HG03521 (cell line): ENCODE measurements at regions not wholly inside any gene's neighbourhood (a gene's known extent, or its start where the extent isn't known, plus 50 kb on each side); places are given as distances from the start of the nearest gene placed in this dataset.
"Not testable (repeated sequence)": the region's sequence is repeated elsewhere in the genome, so short reads cannot be mapped to it uniquely, and the experiment has no call there.

Experiments
- ATAC-seq: cut with Tn5 transposase; IDR thresholded peaks from one replicate; pipeline ENCODE4 v1.9.1; 2021; ENCODE audit warnings: mild to moderate bottlenecking, moderate library complexity; ENCODE audit not compliant: unreplicated experiment

DNA sequence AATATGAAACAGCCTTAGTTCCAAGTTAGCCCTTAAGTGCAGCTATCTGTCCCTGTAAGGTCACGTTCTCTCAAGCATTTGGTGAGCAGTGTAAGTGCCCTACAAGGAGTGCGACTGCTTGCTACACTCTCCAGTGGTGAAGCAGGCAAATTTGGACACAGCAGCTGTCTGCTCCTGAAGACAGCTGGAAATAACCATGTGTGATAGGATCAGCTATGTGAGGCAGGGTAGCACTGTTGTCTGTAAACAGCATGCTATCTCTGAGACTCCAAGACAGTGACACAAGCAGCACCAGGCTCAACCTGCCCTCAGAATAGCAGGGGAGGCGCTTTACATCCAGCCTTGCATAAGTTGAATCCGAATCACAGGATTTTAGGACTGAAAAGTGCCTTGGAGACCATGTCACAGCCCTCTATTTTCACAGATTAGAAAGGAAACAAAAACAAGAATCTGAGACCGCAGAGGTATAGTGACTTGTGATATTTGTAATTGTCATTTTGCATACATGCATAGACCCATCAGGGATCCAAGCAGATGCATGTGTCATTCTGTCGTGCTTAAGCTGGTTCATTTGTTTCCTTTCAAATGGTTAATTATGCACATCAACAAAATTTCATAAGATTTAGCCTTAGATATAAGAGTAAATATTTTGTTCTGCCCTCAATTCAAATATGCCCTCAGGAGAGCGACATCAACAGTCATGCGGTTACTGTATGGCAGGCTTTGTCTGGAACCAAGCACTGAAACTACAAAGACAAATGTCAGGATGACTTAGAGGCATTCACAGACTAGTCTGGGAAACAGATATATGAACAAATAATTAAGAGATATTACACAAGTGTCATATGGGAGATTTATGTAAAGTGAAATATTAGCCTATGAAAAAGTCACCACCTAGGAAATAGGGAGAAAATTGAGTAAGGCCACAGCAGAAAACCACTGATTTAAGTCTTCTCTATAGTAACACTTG lies 134.9 kb upstream of the NRIP1 start:
- no peak for ATAC-seq

DNA sequence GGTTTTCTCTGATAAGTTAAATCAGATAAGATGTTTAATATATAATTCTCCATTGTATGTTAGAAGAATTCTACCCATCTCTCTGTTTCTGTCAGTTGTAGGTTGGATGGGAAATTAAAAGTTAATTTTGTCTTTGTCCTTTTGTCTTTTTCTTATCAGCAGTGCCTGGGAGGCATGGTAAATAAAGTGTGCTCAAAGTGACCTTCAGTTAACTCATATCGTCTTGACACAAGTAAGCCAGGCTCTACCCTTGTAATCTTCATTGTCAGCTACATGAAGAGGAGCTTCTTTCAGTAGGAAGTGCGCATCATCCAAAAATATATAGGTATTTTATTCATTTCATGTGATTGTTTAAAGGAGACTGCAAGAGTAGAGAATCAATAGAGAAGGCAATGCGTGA lies 138.9 kb upstream of the NRIP1 start:
- no peak for ATAC-seq

DNA sequence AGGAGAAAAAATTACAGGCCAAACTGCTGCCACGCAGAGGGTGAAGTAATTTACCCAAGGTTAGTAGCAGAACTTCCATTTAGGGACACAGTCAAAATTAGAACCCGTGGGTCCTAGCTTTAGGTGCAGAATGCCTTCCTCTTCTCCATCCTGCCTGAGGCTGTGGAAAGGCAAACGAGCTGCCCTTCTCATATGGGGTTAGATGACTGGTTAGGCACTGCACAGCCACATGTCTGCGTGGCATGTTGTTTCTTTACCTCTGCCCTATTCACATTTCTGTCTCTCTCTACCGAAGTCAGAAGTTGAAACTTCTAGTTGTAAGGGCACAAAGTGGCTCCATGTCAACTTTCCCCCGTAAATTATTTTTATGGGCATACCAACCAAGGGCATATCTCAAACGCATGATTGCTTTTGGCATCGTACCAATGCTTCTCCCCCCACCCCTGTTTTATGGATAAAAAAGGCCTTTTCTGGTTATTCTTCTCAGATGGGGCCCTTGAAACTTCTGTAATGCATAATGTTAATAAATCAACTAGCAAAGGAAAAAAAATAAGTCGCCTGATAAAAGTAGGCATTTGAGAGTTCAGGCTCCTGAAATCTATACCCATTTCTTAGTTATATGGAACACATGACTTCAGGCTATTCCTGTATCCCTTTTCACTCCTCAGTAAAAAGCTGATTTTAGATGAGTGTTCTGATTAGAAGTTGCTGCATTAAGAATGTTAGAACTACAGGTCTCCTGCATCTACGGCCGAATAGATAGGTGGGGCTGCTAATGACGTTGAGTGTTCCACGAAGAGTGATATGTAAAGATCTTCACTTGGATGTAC lies 139.6 kb upstream of the NRIP1 start:
- ATAC-seq, result no peak

DNA sequence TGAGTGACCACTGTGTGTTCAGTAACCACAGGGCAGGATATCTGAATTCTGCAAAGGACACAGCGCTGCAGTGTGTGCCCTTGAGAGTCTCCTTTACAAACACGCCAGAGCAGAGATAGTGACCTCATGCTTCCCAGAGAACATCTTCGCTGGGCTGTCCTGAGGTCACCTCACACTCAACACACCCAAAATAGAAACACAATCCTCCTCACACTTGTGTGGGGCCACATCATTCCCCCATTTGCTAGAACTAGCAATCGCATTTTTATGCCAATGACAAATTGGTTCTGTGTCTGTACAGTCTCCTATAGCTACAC lies 140.1 kb upstream of the NRIP1 start:
- ATAC-seq, result no peak

DNA sequence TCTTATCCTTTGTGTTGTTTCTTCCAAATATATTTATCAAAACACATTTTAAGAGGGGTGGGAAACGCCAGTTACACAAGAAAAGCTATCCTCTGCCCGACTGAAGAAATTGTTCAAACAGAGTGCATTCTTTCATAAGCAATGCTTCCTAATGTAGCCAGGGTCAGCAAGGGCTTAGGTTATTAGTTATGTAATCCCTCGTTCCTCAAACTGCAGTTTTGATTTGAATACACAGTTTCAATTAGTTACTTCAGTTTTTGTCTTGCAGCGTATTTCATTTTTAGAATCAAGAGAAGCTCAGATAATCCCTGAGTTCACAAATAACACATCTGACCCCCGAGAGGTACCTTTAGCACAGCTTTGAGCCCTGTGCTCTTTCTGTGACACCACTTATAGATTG lies 141.7 kb upstream of the NRIP1 start:
- no peak for ATAC-seq

DNA sequence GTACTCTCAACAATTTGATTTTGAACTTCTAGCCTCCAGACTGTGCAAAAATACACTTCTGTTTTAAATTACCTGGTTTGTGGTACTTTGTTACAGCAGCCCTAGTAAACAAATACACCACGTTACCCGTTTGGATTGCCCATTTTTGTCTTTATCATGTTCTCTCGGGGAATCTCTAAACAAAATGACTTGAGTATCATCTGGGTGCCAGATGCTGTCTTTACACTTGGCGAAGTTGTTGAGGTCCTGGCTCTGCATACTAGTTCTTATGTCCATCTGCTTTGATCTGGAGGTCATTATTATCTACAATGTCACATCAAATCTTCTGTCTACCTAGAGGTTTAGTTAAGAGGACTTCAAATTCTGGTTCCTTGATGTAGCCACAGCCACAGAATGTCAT lies 142.4 kb upstream of the NRIP1 start:
- no peak for ATAC-seq

DNA sequence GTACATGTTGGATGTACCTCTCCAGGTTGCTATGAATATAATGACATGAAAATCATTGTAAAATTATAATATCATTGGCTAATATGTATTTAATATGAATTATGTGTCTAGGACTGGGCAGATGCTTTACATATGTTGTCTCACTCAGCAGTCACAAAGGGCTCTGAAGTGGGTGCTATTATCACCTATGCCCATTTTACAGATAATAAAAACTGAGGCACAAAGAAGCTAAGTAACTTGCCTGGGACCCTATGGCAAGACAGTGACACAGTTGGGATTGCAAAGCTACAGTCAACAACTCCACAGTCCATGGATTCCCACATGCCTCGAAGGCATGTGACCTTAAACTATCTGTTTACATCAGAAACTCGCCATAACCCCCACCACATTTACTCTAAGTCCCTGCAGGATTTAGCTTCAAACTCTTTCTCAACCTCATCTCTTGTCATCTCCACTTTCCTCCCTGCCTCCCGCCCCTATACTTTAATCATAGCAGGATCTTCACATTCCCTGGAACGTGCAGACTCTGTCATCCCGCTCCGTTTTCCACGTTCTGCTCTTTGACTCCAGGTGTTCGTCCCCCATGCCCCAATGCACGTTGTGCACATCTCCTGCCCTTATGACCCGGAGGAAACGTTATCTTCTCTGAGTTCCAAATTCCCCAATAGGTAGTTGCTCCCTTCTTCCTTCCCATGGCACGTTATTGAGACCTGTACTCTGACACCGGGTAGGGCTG lies 143.0 kb upstream of the NRIP1 start:
- ATAC-seq, result no peak

DNA sequence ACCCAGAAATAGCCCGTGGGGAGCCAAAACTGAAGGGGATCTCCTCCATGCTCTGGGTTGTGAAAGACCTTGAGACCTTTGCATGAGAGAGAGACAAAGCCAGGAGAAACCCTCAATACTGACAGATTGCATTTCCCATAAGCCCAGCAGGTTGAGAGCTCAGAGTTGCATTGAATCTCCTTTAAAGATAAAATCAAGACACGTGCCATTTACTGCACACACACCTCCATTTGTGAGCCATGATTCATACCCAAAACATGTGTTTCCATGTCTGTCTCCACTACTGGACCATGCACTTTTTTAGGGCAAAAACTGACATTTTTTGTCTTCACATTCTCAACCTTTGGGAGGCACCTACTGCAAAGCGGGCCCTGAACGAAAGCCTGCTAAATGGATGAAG lies 144.0 kb upstream of the NRIP1 start:
- ATAC-seq, result no peak

DNA sequence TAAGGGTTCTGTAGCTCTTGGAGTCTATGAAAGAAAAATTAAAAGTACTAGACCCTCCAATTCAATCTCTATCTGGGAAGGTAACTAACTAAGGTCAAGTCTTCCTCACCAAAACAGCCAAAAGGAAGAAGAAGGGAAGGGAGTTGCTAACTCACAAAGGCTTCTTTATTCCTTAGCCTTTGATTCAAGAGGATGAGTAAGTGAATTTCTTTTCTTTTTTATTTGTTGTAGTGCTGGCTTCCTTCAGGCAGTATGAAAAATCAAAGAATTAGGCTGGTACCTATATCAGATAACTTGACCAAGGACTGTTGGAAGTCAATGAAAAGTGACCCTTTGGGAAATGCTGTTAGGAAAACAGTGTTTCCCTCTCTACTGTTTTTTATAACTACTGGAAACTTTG lies 144.4 kb upstream of the NRIP1 start:
- ATAC-seq, result no peak

DNA sequence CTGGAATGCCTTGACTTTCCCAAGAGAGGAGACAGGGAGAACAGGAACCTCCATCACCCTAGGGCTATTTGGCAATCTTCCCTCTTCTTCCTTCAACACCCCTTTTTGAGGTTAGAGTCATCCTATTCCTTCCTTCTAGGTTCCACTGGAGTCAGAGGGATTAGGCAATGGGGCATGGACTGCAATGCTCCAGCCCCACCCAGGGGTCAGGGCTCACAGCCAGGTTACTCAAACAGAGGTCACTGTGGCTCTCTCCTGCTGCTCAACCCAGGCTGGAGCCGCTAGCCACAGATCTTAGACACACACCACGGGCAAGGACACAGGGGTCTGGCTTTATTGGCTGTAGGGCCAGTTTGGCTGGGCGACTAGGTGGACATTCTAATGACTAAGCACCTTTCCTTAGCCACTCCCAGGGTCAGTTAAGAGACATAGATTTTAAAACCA lies 145.5 kb upstream of the NRIP1 start:
- ATAC-seq, result no peak

DNA sequence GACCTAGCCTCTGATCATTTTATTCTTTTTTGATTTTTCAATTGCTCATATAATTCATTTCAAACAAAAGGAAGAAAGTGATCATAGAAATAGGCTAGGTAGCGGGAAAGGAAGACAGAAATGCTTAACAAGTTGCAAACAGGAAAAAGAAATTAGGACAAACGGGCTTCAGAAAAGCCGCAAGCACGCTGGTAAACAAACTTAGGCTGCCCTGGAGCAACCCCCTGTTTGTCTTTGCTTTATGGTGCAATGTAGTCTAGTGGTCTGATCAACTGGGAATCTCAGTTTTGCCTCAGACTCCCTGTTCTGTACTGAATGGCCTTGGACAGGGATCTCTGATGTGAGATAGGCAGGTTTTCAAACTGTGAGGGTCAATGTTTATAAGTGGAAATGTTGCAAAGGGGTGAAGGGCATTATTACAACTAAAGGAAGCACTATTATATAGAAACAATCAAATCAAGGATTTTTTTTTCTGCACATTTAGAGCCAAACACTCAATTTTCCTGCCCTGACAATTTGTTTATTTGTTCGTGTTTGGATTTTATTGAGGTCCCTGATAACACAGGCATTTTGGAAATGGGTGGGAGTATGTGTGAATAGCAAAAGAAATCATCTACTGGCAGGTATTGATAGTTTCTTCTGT lies 146.8 kb upstream of the NRIP1 start:
- ATAC-seq, result no peak

DNA sequence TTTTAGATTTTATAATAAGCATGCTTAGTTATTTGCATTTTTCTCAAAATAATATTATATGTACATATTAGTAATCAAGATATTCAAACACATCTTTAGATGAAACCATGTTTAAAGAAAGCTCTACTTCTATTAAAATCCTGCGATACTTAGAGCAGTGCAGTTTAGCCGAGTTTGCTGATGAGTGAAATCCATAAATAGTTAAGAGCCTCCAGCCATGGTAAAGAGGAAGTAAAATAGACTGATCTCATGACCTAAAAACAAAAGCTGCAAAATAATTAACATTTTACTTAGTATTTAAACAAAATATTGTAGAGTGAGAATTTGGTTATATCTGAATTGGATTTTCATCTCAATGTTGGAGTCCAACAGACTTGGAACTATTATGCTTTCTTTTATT lies 147.4 kb upstream of the NRIP1 start:
- ATAC-seq, result no peak

DNA sequence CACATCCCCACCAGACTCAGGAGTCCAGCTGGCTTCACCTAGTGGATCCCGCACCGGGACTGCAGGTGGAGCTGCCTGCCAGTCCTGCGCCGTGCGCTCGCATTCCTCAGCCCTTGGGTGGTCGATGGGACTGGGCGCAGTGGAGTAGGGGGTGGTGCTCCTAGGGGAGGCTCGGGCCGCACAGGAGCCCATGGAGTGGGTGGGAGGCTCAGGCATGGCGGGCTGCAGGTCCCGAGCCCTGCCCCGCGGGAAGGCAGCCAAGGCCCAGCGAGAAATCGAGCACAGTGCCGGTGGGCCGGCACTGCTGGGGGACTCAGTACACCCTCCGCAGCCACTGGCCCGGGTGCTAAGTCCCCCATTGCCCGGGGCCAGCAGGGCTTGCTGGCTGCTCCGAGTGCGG lies 153.7 kb upstream of the NRIP1 start:
- ATAC-seq, result not testable (repeated sequence)

DNA sequence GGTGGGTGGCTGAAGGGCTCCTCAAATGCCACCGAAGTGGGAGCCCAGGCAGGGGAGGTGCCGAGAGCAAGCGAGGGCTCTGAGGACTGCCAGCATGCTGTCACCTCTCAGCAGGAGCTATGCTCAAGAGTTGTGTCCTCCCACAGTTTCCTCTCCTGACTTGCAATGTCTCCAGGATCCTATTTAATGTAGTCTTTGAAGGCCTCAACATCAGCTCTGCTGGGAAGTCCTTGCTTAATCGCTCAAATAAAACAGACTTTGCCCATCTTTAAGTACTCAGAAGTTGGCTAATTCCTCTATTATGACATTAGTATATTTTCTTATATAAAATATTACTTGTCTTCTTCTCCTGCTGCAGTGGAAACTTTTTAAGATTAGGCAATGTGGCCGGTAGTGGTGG lies 154.2 kb upstream of the NRIP1 start:
- no peak for ATAC-seq

DNA sequence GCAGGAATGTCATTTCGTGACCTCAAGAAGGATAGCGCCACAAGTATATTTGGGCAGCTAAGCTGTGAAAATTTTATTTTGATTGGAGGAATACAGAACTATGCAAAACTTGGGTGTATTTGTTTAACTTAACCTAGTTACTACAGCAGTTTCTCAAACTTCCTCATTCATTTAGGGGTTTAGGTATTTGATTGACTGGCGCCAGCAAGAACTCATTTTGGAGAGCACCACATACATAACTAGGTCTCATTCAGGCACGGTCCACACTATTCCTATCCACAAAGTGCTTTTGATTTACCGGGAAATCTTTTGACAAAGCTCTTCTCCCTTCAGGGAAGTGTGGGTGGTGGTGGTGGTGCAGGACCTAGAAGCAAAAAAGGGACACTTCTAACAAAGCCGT lies 155.1 kb upstream of the NRIP1 start:
- no peak for ATAC-seq

DNA sequence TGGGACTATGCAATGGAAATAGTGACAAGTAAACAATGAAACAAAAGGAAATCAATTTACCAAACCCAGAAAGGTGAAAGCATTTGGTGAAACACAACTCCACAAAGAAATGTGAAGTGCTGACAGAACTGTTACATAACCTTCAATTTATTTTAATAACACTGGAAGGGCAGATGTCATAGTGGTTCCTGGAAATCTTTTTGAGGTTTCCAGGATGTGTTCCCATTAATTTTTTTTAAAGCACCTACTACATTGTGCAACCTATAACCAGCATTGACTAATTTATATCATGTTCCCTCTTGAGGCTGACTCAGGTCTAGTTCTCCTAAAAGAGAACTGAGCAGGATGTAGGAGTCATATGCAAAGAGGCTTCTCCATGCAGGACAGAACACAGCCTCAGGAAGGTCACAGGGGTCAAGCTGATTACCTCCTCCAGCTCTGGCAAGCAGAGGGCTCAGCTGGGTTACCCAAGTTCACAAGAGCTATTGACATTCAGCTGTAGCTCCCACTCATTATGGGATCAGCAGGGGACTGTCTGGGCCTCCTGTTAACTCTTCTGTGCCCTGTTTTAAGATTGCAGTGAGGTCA lies 157.1 kb upstream of the NRIP1 start:
- ATAC-seq, result no peak

DNA sequence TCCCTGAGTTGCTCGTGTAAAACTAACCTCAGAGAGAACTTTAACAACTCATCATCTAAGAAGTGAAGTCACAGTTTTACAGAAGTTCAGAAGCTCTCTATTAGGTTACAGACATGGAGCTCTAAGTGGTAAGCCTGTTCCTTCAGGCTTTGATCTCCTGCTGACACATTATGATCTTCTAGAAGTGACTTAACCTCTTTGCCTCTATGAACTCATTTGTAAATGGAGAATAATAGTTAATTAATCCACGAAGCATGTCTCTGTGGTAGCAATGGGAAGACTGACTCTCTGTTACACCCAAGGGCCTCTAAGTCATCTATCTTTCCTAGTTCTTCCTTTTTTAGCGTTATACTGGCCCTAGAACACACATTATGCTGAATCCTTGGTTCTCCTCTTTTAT lies 157.9 kb upstream of the NRIP1 start:
- ATAC-seq, result no peak

DNA sequence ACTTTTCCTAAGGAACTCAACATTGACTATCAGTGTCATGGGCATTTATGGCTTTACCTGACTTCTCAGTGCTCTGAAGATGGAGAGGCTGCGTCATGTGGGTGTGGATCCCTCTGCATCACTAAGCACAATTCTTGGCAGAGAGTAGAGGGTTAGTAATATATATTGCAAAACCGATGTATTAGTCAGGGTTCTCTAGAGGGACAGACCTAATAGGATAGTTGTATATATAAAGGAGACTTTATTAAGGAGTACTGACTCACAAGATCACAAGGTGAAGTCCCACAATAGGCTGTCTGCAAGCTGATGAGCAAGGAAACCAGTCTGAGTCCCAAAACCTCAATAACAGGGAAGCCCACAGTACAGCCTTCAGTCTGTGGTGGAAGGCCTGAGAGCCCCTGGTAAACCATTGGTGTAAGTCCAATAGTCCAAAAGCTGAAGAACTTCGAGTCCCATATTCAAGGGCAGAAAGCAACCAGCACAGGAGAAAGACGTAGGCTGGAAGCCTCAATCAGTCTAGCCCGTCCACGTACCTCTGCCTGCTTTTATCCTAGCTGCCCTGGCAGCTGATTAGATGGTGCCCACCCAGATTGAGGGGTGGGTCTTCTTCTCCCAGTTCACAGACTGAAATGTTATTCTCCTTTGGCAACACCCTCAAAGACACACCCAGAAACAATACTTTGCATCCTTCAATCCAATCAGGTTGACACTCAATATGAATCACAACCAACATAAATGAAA lies 159.7 kb upstream of the NRIP1 start:
- ATAC-seq, result no peak

DNA sequence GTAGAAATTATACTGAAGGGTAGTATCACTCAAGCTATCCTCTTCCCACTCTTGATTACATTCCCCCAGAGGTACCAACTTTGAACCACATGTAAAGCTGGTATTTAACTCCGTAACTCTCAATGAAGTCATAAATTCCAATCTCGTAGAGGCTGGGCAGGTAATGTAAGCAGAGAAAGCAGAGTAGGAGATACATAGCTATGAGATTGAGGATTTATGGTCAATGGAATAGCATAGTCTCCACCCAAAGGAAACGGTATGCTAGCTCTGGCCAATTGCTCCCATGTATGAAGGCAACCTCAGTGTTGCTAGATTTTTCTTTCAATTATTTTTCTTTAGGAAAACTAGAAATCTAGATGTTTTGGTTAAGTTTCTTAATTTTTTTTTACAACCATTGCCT lies 163.1 kb upstream of the NRIP1 start:
- no peak for ATAC-seq

DNA sequence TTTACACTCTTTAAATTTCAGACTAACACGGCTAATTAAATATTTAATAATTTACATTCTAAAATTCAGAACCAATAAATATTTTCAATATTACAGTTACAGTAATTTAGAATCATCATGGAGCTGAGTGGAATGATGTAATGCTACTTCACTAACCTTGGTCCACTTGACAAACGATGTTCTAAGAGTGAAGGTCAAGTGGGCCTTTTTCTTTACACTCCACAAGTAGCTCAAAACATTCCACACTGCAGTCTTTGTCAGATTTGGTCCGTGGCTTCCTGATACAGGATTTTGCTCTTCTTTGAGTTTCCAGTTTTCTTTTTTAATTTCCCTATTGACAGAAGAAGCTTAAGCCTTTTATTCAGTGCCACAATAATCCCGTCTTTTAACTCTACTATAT lies 164.6 kb upstream of the NRIP1 start:
- no peak for ATAC-seq
